ENCODE measurements at regions not wholly inside any gene's neighbourhood (a gene's known extent, or its start where the extent isn't known, plus 50 kb on each side); places are given as distances from the start of the nearest gene placed in this dataset.
A peak's percentile ranks its signal among the peaks of the same experiment; 100 is the strongest.

- H3K27me3 Mint-ChIP-seq: no peaks in the 10 kb centered on the region
- no peaks in the 10 kb centered on the region for H3K9me3 Mint-ChIP-seq
- peaks cover 82% of the 10 kb centered on the region for H3K4me1 Mint-ChIP-seq
- DNase-seq (peak; percentile 24 to 36), ATAC-seq (peak; percentile 69)
- H3K4me3 Mint-ChIP-seq: peak overlapping the region; percentile 69 to 81
- H3K27ac Mint-ChIP-seq: peak overlapping the region; percentile 50 to 96
Observed at GRCh38 chr1:234731569-234732085, 121.6 kb upstream of the IRF2BP2 start.

- ATAC-seq (peak; percentile 91), DNase-seq (peak; percentile 58 to 80)
- no peaks in the 10 kb centered on the region for H3K9me3 Mint-ChIP-seq
- H3K4me3 Mint-ChIP-seq: peak overlapping the region; percentile 69 to 81
- H3K27me3 Mint-ChIP-seq: no peaks in the 10 kb centered on the region
- H3K4me1 Mint-ChIP-seq: peaks cover 89% of the 10 kb centered on the region
- peak overlapping the region; percentile 76 to 96 for H3K27ac Mint-ChIP-seq
Observed at GRCh38 chr1:234730770-234731568, 121.0 kb upstream of the IRF2BP2 start.

GRCh38 chr1:234730475-234730769 is 120.4 kb upstream of the IRF2BP2 start:
- no peak for ATAC-seq
- H3K27me3 Mint-ChIP-seq: no peaks in the 10 kb centered on the region
- DNase-seq: no peak
- H3K9me3 Mint-ChIP-seq: no peaks in the 10 kb centered on the region
- peak overlapping the region in 1 of 2 donors; percentile 96 for H3K27ac Mint-ChIP-seq
- peak overlapping the region; percentile 69 to 81 for H3K4me3 Mint-ChIP-seq
- H3K4me1 Mint-ChIP-seq: peaks cover 94% of the 10 kb centered on the region

- Mint-ChIP-seq H3K27ac (no peak overlapping the region), H3K4me1 (peaks cover 95% of the 10 kb centered on the region), H3K27me3 (no peaks in the 10 kb centered on the region), H3K9me3 (no peaks in the 10 kb centered on the region), H3K4me3 (peak overlapping the region; percentile 56 to 69)
- no peak for DNase-seq
- ATAC-seq: no peak
Observed at GRCh38 chr1:234729561-234730474, 119.8 kb upstream of the IRF2BP2 start.

GRCh38 chr1:234728740-234729139 is 118.8 kb upstream of the IRF2BP2 start:
- DNase-seq (no peak), ATAC-seq (no peak)
- Mint-ChIP-seq H3K27me3 (no peaks in the 10 kb centered on the region), H3K4me1 (peaks cover 97% of the 10 kb centered on the region), H3K9me3 (no peaks in the 10 kb centered on the region), H3K27ac (no peak overlapping the region), H3K4me3 (no peak overlapping the region)

- H3K27me3 Mint-ChIP-seq: no peaks in the 10 kb centered on the region
- H3K27ac Mint-ChIP-seq: peak overlapping the region in 1 of 2 donors; percentile 63
- H3K9me3 Mint-ChIP-seq: no peaks in the 10 kb centered on the region
- H3K4me3 Mint-ChIP-seq: peak overlapping the region; percentile 39 to 73
- H3K4me1 Mint-ChIP-seq: peaks cover 100% of the 10 kb centered on the region
- DNase-seq (no peak), ATAC-seq (no peak)
Observed at GRCh38 chr1:234727018-234727940, 117.3 kb upstream of the IRF2BP2 start.

GRCh38 chr1:234726359-234726943 is 116.5 kb upstream of the IRF2BP2 start:
- Mint-ChIP-seq H3K27ac (peak overlapping the region; percentile 13 to 99), H3K9me3 (no peaks in the 10 kb centered on the region), H3K4me3 (peak overlapping the region; percentile 73 to 91)

GRCh38 chr1:234725177-234726132 is 115.5 kb upstream of the IRF2BP2 start:
- Mint-ChIP-seq H3K27me3 (no peaks in the 10 kb centered on the region), H3K4me1 (peaks cover 98% of the 10 kb centered on the region), H3K4me3 (peak overlapping the region; percentile 73 to 91), H3K27ac (peak overlapping the region; percentile 97 to 99), H3K9me3 (no peaks in the 10 kb centered on the region)
- DNase-seq (peak; percentile 48 to 73), ATAC-seq (peak; percentile 30)

More at GRCh38 chr1:234726359-234726943, 116.5 kb upstream of the IRF2BP2 start:
- no peak for ATAC-seq
- no peaks in the 10 kb centered on the region for H3K27me3 Mint-ChIP-seq
- no peak for DNase-seq
- peaks cover 100% of the 10 kb centered on the region for H3K4me1 Mint-ChIP-seq

GRCh38 chr1:234724516-234725176 is 114.7 kb upstream of the IRF2BP2 start:
- peak overlapping the region; percentile 73 to 91 for H3K4me3 Mint-ChIP-seq
- H3K9me3 Mint-ChIP-seq: no peaks in the 10 kb centered on the region
- peak; percentile 32 to 49 for DNase-seq
- peak; percentile 18 for ATAC-seq
- peak overlapping the region; percentile 97 to 99 for H3K27ac Mint-ChIP-seq
- H3K4me1 Mint-ChIP-seq: peaks cover 96% of the 10 kb centered on the region
- no peaks in the 10 kb centered on the region for H3K27me3 Mint-ChIP-seq

GRCh38 chr1:234722904-234723720 is 113.1 kb upstream of the IRF2BP2 start:
- H3K4me1 Mint-ChIP-seq: peaks cover 81% of the 10 kb centered on the region
- no peaks in the 10 kb centered on the region for H3K27me3 Mint-ChIP-seq
- ATAC-seq: peak; percentile 73

GRCh38 chr1:234722270-234722704 is 112.3 kb upstream of the IRF2BP2 start:
- no peaks in the 10 kb centered on the region for H3K27me3 Mint-ChIP-seq
- DNase-seq (no peak), ATAC-seq (no peak)
- H3K4me1 Mint-ChIP-seq: peaks cover 72% of the 10 kb centered on the region
- no peak overlapping the region for H3K27ac Mint-ChIP-seq
- peak overlapping the region in 1 of 2 donors; percentile 24 for H3K4me3 Mint-ChIP-seq
- no peaks in the 10 kb centered on the region for H3K9me3 Mint-ChIP-seq

More at GRCh38 chr1:234722904-234723720, 113.1 kb upstream of the IRF2BP2 start:
- Mint-ChIP-seq H3K9me3 (no peaks in the 10 kb centered on the region), H3K4me3 (peak overlapping the region; percentile 73 to 91), H3K27ac (peak overlapping the region; percentile 97 to 99)
- peak; percentile 66 to 68 for DNase-seq

- peaks cover 66% of the 10 kb centered on the region for H3K4me1 Mint-ChIP-seq
- ATAC-seq (no peak), DNase-seq (no peak)
- H3K9me3 Mint-ChIP-seq: no peaks in the 10 kb centered on the region
- H3K4me3 Mint-ChIP-seq: no peak overlapping the region
- no peak overlapping the region for H3K27ac Mint-ChIP-seq
- no peaks in the 10 kb centered on the region for H3K27me3 Mint-ChIP-seq
Observed at GRCh38 chr1:234721476-234722269, 111.7 kb upstream of the IRF2BP2 start.

Data from stimulated activated naive CD8-positive, alpha-beta T cell treated with anti-CD3 and anti-CD28 coated beads, Interleukin-15, amount 100 ng/mL, for 72 hours (primary cell).